Fibroblast of skin of left biceps (primary cell): ENCODE measurements at regions not wholly inside any gene's neighbourhood (a gene's known extent, or its start where the extent isn't known, plus 50 kb on each side); places are given as distances from the start of the nearest gene placed in this dataset.
"Not testable (repeated sequence)": the region's sequence is repeated elsewhere in the genome, so short reads cannot be mapped to it uniquely, and the experiment has no call there.

Experiments used
- DNase-seq, 2 experiments: peaks; one replicate each; pipeline ENCODE4 v3.0.0-alpha.2; 2013; ENCODE audit warnings: low read depth in 2 of 2

DNA sequence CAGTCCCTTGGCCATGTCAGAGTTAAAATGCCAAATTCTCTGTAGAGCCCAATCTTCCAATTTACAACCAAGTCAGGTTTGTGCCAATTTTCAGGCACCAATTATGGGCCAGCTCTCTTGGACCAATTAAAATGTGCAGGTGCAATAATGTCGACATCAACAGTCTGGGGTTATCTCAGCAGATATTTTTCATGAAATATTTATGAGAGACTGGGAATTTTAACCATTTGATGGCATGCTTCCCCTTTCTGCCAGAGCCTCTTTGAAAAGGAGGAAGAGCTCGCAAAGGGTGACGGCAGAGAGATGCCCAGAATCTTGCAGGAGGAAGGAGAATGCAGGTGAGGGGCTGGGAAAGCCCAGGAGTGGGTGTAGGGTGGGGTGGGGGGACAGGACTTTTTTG is 100.8 kb upstream of the SYT13 start:
- no peak for DNase-seq

GRCh38 chr11:45385844-45386243 is 99.7 kb upstream of the SYT13 start:
- DNase-seq, result no peak

- DNase-seq, result no peak
Observed at GRCh38 chr11:45385423-45385822, 99.3 kb upstream of the SYT13 start.

DNA sequence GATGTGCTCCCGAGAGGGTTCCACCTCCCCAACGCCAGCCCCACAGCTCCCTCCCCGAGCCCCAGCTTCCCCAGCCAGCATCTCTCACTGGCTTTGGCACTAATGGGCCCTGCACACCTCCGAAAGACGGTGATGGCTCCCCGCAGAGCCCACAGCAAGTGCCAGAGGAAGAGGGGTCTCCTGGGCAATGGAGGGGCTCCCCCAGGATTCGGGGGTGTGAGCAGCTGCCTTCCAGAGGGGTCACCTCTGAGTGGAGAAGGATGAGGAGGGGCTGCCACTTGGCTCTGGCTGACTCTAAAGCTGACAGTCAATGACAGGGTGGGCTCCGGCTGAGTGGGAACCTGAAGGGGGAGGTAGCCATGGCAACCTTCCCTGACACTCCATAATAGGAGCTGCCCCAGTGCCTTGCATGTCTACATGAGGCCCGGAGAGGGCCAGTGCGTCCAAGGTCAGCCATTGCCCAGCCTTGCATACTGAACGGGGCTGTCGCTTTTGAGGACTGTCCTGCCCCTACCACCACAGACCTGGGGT is 98.6 kb upstream of the SYT13 start:
- DNase-seq, result no peak

GRCh38 chr11:45384016-45384415 is 97.9 kb upstream of the SYT13 start:
- no peak for DNase-seq

GRCh38 chr11:45383224-45383623 is 97.1 kb upstream of the SYT13 start:
- peak in 1 of 2 experiments; percentile 17 for DNase-seq

DNA sequence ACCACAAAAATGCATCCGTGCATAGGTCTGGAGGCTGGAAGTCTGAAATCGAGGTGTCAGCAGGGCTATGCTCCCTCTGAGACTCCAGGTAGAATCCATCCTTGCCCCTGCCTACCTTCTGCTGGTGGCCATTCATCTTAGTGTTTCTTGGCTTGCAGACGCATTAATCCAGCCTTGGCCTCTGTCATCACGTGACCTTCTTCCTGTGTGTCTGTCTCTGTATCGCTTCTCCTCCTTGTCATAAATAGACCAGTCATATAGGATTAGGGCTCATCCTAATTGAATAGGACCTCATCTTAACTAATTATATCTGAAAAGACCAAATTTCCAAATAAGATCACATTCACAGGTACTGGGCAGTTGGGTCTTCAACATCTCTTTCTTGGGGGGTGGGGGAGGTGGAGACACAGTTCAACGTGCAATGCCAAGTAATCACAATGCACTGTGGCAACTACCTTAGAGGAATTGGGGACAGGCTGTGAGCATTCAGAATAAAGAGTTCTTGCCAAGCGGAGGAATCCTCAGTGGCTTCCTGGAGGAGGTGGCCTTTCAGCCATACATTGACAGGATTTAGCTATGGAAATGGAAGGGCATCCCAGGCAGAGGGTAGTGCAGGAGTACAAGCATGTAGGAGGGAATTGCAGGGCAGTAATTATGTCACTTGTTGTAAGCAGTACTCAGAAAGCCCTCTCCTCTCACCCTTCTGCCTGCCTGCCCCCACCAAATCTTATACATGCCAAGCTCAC is 96.2 kb upstream of the SYT13 start:
- no peak for DNase-seq

GRCh38 chr11:45379162-45379863 is 93.2 kb upstream of the SYT13 start:
- DNase-seq, result no peak

- DNase-seq, result no peak
Observed at GRCh38 chr11:45378516-45378915, 92.4 kb upstream of the SYT13 start.

- DNase-seq, result no peak
Observed at GRCh38 chr11:45374653-45375059, 88.5 kb upstream of the SYT13 start.

DNA sequence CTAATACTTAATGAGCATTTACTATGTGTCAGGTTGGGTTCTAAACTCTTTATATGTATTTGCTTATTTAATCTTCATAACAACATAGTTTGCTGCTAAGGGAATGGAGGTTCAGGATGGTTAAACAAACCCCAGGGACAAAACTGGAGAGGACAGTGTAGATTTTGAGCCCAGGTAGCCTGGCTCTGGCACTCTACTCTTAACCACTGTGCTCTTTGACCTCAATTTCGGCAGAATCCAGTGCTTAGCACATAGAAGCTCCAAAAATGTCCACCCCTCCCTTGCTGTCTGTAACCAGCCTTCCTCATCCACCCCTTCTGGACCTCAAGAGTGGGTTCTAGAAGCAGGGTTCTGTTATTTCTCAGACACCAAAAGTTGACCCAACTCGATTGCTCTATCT is 88.0 kb upstream of the SYT13 start:
- no peak for DNase-seq

GRCh38 chr11:45373506-45374035 is 87.4 kb upstream of the SYT13 start:
- DNase-seq, result no peak

GRCh38 chr11:45372414-45372813 is 86.3 kb upstream of the SYT13 start:
- DNase-seq, result not testable (repeated sequence)

DNA sequence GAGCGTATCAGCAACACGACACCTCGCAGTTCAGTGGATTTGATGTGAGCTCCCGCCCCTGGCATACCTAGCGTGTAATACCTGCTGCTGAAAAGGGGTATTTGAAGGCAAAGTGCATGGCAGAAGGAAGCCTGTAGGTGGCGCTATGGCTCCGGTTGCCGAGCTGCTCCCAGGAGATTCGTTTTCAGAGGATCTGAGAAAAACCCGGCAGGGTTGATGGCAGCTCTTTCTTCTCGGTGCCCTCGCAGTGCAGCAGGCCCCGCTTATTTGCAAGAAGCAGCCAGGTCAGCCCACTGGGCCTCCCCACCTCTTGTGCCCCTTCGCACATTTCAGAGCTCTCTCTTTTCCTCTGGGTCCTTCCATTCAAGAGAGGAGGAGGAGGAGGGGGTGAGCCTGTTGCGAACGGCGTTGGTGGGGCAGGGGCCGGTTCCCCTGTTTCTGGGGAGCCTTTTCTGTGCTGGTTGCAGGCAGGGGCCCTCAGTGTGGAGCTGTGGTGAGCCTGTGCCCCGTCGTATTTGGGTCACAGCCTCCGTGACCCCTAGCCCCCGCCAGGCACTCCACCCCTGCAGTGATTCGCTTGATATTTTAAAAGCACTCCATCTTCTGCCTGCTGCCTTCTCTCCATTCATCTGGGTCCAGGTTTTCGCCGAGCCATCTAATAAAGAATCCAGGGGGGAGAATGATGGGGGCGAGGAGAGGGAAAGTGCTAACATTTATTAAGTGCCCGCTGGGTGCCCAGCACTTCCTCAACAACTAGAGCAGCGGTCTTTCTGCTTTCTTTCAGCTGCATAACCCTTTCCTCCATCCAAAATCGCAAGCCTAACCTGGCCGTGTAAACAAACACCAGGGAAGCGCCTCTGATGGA is 85.3 kb upstream of the SYT13 start:
- DNase-seq, result peak in 1 of 2 experiments; percentile 10

DNA sequence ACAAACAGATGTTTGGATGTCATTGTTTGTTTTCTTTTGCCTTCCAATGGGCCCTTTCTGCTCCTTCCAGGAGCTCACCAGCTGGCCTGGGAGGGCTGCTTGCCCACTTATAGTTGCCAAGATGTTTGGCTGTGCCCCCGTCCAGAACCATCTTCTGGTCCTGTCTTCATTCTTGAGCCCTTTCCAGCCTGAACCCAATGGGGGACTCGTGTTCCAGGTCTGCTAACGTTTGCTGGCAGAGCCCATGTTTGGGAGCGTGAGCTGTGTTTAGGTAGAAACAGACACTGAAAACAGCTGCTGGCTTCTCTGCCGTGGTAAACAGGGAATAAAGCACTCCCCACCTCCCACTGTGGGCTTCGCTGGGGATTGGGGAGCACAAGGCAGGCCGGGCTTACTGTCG is 83.2 kb upstream of the SYT13 start:
- no peak for DNase-seq

- DNase-seq, result no peak
Observed at GRCh38 chr11:45368697-45369096, 82.6 kb upstream of the SYT13 start.

DNA sequence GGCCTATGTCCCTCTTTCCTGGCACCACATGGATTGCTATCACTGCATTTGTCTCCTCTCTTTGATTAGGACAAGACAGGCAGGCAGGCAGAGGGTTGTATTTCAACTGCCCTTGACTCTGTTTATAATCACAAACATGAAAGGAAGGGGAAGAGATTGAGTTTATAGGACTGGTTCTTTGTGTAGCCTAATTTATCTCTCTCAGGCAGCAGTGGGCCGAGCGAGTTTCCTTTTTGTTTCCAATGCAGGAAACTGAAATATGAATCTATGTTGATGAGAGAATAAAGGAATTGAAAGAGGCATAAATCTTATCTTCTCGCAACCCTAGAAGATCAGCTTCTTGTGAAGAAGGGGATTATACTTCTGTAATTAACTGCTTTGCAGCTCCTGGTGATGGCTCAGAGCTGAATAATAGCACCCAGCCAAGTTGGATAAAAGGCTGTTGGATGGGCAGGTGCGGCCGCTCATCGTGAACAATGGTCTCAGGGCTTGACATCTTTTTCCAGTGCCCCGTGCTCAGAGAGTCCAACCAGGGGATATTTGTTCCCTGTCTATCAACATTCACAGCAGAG is 80.6 kb upstream of the SYT13 start:
- no peak for DNase-seq

- no peak for DNase-seq
Observed at GRCh38 chr11:45365961-45366618, 79.9 kb upstream of the SYT13 start.

GRCh38 chr11:45362636-45363035 is 76.5 kb upstream of the SYT13 start:
- DNase-seq, result no peak

GRCh38 chr11:45361551-45361950 is 75.4 kb upstream of the SYT13 start:
- DNase-seq, result no peak

DNA sequence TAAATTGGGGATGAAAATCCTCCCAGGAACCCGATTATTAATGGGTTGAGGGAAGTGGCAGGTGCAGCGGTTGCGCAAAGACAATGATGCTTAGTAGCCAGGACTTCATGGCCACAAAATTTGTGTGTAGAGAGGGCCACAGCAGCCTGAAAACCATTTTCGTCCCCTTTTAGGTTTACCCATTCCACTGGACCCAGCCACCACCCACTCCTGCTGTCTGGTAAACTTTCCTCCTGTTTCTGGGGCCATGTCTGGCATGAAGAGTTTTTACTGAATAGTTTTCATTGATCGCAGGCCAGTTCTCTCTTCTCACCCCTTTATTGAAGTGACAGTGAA is 69.5 kb upstream of the SYT13 start:
- no peak for DNase-seq
